Retinal pigment epithelial cell (primary cell): ENCODE measurements at regions not wholly inside any gene's neighbourhood (a gene's known extent, or its start where the extent isn't known, plus 50 kb on each side); places are given as distances from the start of the nearest gene placed in this dataset.

Source experiments
- DNase-seq: peaks from one replicate; pipeline ENCODE4 v3.0.0-alpha.2; 2010; ENCODE audit warnings: low read depth
- H3K4me3 ChIP-seq: 2 replicates; pipeline ENCODE4 v1.5.1; 2011; ENCODE audit warnings: mild to moderate bottlenecking, low read length, control low read depth, moderate library complexity
- TF ChIP-seq, protein P1 (sequence below): conservative IDR thresholded peaks from 2 replicates; pipeline ENCODE4 v1.5.1; 2011; ENCODE audit warnings: low read depth, low read length, control low read depth, inconsistent platforms

DNA sequence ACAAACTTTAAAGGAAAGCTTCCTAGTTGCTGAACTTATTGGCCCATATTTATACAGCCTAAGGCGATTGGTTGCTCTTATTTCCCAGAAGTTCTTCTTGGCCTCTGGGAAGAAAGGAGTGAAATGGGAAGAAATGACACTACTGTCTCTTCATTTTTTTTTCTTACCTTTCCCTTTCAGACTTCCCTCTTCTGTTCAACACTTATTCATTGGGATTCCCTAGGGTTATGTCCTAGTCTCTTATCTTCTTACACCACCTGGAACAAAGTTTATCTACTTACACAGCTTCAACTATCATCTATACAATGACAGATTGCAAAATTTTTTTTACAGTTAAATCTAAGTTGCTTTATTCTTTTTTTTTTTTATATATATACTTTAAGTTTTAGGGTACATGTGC lies 68.0 kb downstream of the SNX12 start:
- TF ChIP-seq, protein P1, sequence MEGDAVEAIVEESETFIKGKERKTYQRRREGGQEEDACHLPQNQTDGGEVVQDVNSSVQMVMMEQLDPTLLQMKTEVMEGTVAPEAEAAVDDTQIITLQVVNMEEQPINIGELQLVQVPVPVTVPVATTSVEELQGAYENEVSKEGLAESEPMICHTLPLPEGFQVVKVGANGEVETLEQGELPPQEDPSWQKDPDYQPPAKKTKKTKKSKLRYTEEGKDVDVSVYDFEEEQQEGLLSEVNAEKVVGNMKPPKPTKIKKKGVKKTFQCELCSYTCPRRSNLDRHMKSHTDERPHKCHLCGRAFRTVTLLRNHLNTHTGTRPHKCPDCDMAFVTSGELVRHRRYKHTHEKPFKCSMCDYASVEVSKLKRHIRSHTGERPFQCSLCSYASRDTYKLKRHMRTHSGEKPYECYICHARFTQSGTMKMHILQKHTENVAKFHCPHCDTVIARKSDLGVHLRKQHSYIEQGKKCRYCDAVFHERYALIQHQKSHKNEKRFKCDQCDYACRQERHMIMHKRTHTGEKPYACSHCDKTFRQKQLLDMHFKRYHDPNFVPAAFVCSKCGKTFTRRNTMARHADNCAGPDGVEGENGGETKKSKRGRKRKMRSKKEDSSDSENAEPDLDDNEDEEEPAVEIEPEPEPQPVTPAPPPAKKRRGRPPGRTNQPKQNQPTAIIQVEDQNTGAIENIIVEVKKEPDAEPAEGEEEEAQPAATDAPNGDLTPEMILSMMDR, result no peak
- no peak overlapping the region for H3K4me3 ChIP-seq
- DNase-seq, result no peak

GRCh38 chrX:70998411-70999027 lies 67.6 kb upstream of the SLC7A3 start:
- TF ChIP-seq, protein P1, result peak; percentile 35
- H3K4me3 ChIP-seq, result no peak overlapping the region
- DNase-seq, result no peak

- no peak for DNase-seq
- TF ChIP-seq, protein P1, result no peak
Observed at GRCh38 chrX:70995338-70995737, 64.4 kb upstream of the SLC7A3 start.

DNA sequence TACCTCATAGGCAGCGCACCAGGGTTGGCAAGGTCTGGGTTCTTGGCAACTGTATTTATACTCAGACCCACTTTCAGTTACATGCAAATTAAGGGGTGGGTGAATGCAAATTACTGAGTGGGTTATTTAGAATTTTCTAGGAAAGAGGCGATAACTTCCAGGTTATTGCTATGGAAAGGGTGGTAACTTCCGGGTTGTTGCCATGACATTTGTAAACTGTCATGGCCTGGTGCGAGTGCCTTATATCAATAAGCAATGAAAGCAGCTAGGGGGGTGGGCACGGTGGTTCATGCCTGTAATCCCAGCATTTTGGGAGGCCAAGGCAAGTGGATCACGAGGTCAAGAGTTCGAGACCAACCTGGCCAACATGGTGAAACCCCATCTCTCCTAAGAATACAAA lies 57.5 kb upstream of the SLC7A3 start:
- TF ChIP-seq, protein P1, result no peak
- no peak for DNase-seq
- H3K4me3 ChIP-seq, result no peak overlapping the region

More at GRCh38 chrX:70995338-70995737, 64.4 kb upstream of the SLC7A3 start:
- H3K4me3 ChIP-seq, result no peak overlapping the region
